K562 (cell line): ENCODE measurements at regions not wholly inside any gene's neighbourhood (a gene's known extent, or its start where the extent isn't known, plus 50 kb on each side); places are given as distances from the start of the nearest gene placed in this dataset.
"Not testable (repeated sequence)": the region's sequence is repeated elsewhere in the genome, so short reads cannot be mapped to it uniquely, and the experiment has no call there.

Experiments
- ATAC-seq: fragments of 200-7000 bp; cut with Tn5 transposase; 3 replicates; pipeline ENCODE4 v1.9.1; 2020; ENCODE audit warnings: moderate library complexity
- BruUV-seq: library from RNA; stranded (reverse); fragments of 400-500 nt; replicated peaks from 2 replicates; lab custom pipeline; 2021; lab: Mats Ljungman, UMichigan
- CTCF ChIA-PET: fragments of 300-600 bp; formaldehyde crosslinking; extraction: SDS; loops from one replicate; lab custom pipeline; 2021; ENCODE audit warnings: low intra/inter-chr PET ratio; lab: Yijun Ruan, JAX
- POLR2A ChIA-PET: fragments of 300-600, 350-650 bp; sonication (Branson Sonifier 250); formaldehyde crosslinking; extraction: SDS; loops from one replicate; lab custom pipeline; 2021; ENCODE audit warnings: antibody characterized with exemption, inconsistent platforms; lab: Yijun Ruan, JAX
- DNase-seq, 4 experiments: peaks; one replicate each; pipeline versions ENCODE4 v3.0.0 to v3.0.0-alpha.2; 2011 to 2018; ENCODE audit warnings: low spot score in 3 of 4, mixed read lengths in 3 of 4; ENCODE audit errors: extremely low read depth in 1 of 4
- FAIRE-seq: peaks from 2 replicates; lab custom pipeline; 2011; peaks lifted over from hg19 to GRCh38; lab: Jason Lieb, UNC
- H2AFZ ChIP-seq: 2 replicates; pipeline ENCODE4 v1.6.0; 2011; ENCODE audit warnings: low read depth, low read length, control low read depth, inconsistent platforms
- H3K27ac ChIP-seq: fragments of 200-600 bp; 3 replicates; pipeline ENCODE4 v1.8.0; 2011; ENCODE audit warnings: low read depth, mild to moderate bottlenecking, control low read depth, inconsistent platforms, low read length, moderate library complexity, mixed read lengths; ENCODE audit errors: extremely low read depth
- H3K27me3 ChIP-seq, 2 experiments: fragments of 300-600 bp in 1 of 2; 2 replicates in 1 of 2; 3 replicates in 1 of 2; pipeline versions ENCODE4 v1.6.0 to v1.8.0; 2011; ENCODE audit warnings: inconsistent platforms in 2 of 2, low read length in 2 of 2, mild to moderate bottlenecking in 1 of 2, mixed read lengths in 1 of 2, moderate library complexity in 1 of 2; ENCODE audit not compliant: control insufficient read depth in 2 of 2, insufficient read depth in 2 of 2
- H3K36me3 ChIP-seq: fragments of 300-600 bp; 3 replicates; pipeline ENCODE4 v1.8.0; 2011; ENCODE audit warnings: mild to moderate bottlenecking, low read length, inconsistent platforms; ENCODE audit not compliant: control insufficient read depth, insufficient read depth
- H3K4me1 ChIP-seq, 2 experiments: fragments of 200-600 bp in 1 of 2; replicated peaks in 1 of 2; 2 replicates in 1 of 2; 3 replicates in 1 of 2; pipeline versions ENCODE4 v1.5.1 to v1.8.0; 2011; ENCODE audit warnings: inconsistent platforms in 2 of 2, low read length in 2 of 2, mild to moderate bottlenecking in 1 of 2, mixed read lengths in 1 of 2, moderate library complexity in 1 of 2; ENCODE audit not compliant: control insufficient read depth in 2 of 2, insufficient read depth in 2 of 2
- H3K4me2 ChIP-seq: 2 replicates; pipeline ENCODE4 v1.6.1; 2011; ENCODE audit warnings: low read length, control low read depth, inconsistent platforms, mixed read lengths; ENCODE audit not compliant: insufficient read depth
- H3K4me3 ChIP-seq: fragments of 200-600 bp; sonication (generic), shearing (Covaris generic); 2 replicates; pipeline ENCODE4 v1.5.1; 2016; ENCODE audit warnings: control low read depth, inconsistent platforms
- H3K79me2 ChIP-seq: fragments of 200-600 bp; 3 replicates; pipeline ENCODE4 v1.8.0; 2011; ENCODE audit warnings: low read length, inconsistent platforms; ENCODE audit not compliant: control insufficient read depth, insufficient read depth
- H3K9ac ChIP-seq, 2 experiments: 2 replicates each; pipeline versions ENCODE4 v1.6.0 to v1.6.1; 2011; ENCODE audit warnings: low read depth in 2 of 2, low read length in 2 of 2, control low read depth in 1 of 2, inconsistent platforms in 1 of 2, mild to moderate bottlenecking in 1 of 2, mixed read lengths in 1 of 2; ENCODE audit not compliant: insufficient read depth in 1 of 2
- H3K9me1 ChIP-seq: one replicate; pipeline ENCODE4 v1.6.0; 2011; ENCODE audit warnings: inconsistent platforms, mild to moderate bottlenecking, low read length, moderate library complexity; ENCODE audit not compliant: control insufficient read depth, insufficient read depth
- H3K9me3 ChIP-seq: replicated peaks from 2 replicates; pipeline ENCODE4 v1.5.1; 2011; ENCODE audit warnings: low read depth, low read length, inconsistent platforms; ENCODE audit not compliant: control insufficient read depth, insufficient read depth
- H4K20me1 ChIP-seq: replicated peaks from 2 replicates; pipeline ENCODE4 v1.6.1; 2011; ENCODE audit warnings: low read length, inconsistent platforms, mixed read lengths; ENCODE audit not compliant: control insufficient read depth, insufficient read depth
- C11orf30 ChIP-seq: fragments of 450-650 bp; IDR thresholded peaks from 2 replicates; pipeline ENCODE4 v1.6.1; 2016; ENCODE audit warnings: low read depth, mild to moderate bottlenecking
- FUS ChIP-seq: fragments of 200-400 bp; formaldehyde crosslinking; optimal IDR thresholded peaks from 2 replicates; pipeline ENCODE3; 2017; ENCODE audit warnings: low read depth, low read length
- MAFG ChIP-seq: fragments of 450-650 bp; conservative IDR thresholded peaks from 2 replicates; pipeline ENCODE4 v1.6.1; 2016; ENCODE audit warnings: missing genetic modification characterization, missing compliant biosample characterization
- ZNF316 ChIP-seq: fragments of 450-650 bp; IDR thresholded peaks from 2 replicates; pipeline ENCODE4 v1.6.1; 2016
- WGBS: fragments of 100-300 bp; shearing (Covaris generic); methylation state at CpG from one replicate; pipeline ENCODE4 v1.1.6; 2016; ENCODE audit warnings: low coverage, mixed read lengths; ENCODE audit not compliant: insufficient coverage; ENCODE audit errors: missing lambda C conversion rate; 5-methylcytosine and 5-hydroxymethylcytosine counted together
- in situ Hi-C: fragments of 300-500 bp; cut with MboI; formaldehyde crosslinking; loops from 4 replicates; pipeline ENCODE4 v1.15.0; 2018; ENCODE audit warnings: inconsistent platforms, mixed read lengths
- intact Hi-C: fragments of 100-400 bp; cut with micrococcal nuclease; formaldehyde crosslinking; loops from 2 replicates; pipeline ENCODE4 v1.14.2; 2022

DNA sequence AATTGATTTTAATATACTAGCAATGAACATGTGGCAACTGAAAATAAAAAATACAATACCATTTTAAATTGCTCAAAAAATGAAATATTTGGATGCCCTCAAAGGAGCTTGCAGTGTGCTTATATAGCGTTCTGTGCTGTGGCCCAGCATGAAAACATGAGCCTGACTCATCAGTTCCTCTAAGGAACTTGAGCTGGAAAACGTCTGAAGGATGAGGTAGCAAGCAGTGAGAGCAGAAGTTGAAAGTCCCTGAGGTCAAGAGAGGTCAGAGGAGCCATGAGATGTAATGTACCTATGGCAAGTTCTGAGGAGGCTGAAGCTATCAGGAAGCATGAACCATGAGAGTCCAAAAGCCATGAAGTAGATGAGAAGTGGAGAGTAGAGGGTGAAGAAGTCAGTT lies 59.7 kb downstream of the HMGB3 start:
- CTCF ChIA-PET: no interaction called here

DNA sequence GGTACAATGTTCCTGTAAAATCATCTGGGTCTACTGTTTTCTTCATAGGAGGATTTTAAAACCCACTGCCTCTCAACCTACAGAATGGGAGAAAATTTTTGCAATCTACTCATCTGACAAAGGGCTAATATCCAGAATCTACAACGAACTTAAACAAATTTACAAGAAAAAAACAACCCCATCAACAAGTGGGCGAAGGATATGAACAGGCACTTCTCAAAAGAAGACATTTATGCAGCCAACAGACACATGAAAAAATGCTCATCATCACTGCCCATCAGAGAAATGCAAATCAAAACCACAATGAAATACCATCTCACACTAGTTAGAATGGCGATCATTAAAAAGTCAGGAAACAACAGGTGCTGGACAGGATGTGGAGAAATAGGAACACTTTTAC lies 83.2 kb downstream of the HMGB3 start:
- intact Hi-C loops, H3K79me2 ChIP-seq, H3K36me3 ChIP-seq, H2AFZ ChIP-seq, POLR2A ChIA-PET, H3K9ac ChIP-seq, H3K4me3 ChIP-seq, H3K27ac ChIP-seq, H3K9me3 ChIP-seq, H3K27me3 ChIP-seq, H3K4me1 ChIP-seq, ATAC-seq, H3K4me2 ChIP-seq, CTCF ChIA-PET, FAIRE-seq, H3K9me1 ChIP-seq, BruUV-seq, H4K20me1 ChIP-seq, DNase-seq, in situ Hi-C loops: not testable (repeated sequence)
- WGBS: 0% methylated on average over 1 of the region's 3 CpGs

More for the DNA sequence above, 59.7 kb downstream of the HMGB3 start:
- in situ Hi-C loops (no loop called here), intact Hi-C loops (no loop called here)
- Histone ChIP-seq H3K9me1 (no peaks in the 10 kb centered on the region), H3K27me3 (no peaks in the 10 kb centered on the region), H3K27ac (no peak overlapping the region), H3K36me3 (no peaks in the 10 kb centered on the region), H3K9me3 (no peaks in the 10 kb centered on the region), H3K9ac (no peak overlapping the region), H2AFZ (peak overlapping the region; percentile 8; the same call in 1 of the 2 replicates), H3K4me3 (no peak overlapping the region), H3K4me1 (peaks cover 0 to 2% of the 10 kb centered on the region in 2 experiments; a peak in 1 of 5 replicates), H3K79me2 (no peaks in the 10 kb centered on the region), H4K20me1 (no peaks in the 10 kb centered on the region), H3K4me2 (no peak overlapping the region)
- no peak for FAIRE-seq
- no TSS peak for BruUV-seq
- WGBS: 10% methylated on average over 2 of the region's 2 CpGs
- DNase-seq: peak in 1 of 4 experiments; percentile 1
- ATAC-seq: peak; percentile 39; the same call in 1 of the 3 replicates
- POLR2A ChIA-PET: no interaction called here
- TF ChIP-seq MAFG (0 out of 2 replicates have a peak, but pooled peaks have one; percentile 27), ZNF316 (peak; percentile 48; the same call in 1 of the 2 replicates), C11orf30 (0 out of 2 replicates have a peak, but pooled peaks have one; percentile 15), FUS (no peak)
